Activated gamma-delta T cell treated with Interleukin-2 at 50 U/mL for 16 hours (primary cell): ENCODE measurements at regions not wholly inside any gene's neighbourhood (a gene's known extent, or its start where the extent isn't known, plus 50 kb on each side); places are given as distances from the start of the nearest gene placed in this dataset.

Experiments
- DNase-seq: peaks from one replicate; pipeline ENCODE4 v3.0.0-alpha.2; 2020

- DNase-seq: no peak
Observed at GRCh38 chr21:27257908-27258556, 291.1 kb upstream of the ADAMTS5 start.

DNA sequence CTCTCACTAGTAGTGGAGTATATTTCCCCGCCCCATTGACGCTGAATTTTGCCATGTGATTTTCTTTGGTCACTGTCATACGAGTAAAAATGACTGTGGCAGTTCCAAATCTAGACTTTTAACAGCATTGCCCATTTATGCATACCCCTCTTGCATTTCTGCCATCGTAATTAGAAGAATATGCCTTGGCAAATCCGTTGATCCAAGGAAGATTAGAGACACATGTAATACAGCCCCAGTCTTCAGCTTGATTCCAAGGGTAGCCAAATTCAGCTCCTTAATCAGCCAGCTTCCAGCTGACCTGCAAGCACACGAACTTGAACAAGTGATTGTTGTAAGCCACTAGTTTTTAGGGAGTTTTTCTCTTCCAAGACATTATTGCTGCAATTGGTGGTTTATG, 290.3 kb upstream of the ADAMTS5 start:
- no peak for DNase-seq

DNA sequence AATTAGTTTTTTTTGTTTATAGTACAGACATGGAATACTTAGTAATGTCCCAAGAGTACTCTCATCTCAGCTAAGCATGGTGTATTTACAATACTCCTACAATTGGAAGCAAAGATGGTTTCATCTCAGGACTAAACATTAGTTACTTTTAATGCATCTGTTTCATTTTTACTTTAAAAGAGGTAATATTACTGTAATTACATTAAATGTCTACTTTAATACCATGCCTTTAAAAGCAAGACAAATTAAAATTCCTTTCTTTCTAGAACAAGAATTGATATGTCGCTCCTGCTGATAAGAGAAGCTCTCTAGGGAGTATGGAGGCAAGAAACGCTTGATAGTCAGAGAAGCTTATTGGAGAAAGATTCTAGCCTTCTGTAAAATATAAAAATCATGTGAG, 284.9 kb upstream of the ADAMTS5 start:
- no peak for DNase-seq

DNA sequence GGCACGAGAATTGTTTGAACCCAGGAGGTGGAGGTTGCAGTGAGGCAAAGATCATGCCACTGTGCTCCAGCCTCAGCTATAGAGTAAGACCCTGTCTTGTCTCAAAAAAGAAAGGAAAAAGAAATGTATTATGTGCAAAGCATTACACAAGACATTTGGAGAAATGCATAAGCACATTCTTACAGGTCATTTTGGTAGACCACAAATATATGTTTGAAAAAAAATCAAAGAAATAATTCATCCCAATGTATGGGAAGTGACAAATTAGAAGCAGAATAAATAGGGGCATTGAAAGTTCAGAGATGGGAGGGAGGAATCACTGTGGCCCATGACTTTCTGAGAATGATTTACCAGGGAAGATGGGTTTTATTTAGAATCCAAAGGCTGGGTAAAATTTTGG, 283.5 kb upstream of the ADAMTS5 start:
- DNase-seq: no peak

DNA sequence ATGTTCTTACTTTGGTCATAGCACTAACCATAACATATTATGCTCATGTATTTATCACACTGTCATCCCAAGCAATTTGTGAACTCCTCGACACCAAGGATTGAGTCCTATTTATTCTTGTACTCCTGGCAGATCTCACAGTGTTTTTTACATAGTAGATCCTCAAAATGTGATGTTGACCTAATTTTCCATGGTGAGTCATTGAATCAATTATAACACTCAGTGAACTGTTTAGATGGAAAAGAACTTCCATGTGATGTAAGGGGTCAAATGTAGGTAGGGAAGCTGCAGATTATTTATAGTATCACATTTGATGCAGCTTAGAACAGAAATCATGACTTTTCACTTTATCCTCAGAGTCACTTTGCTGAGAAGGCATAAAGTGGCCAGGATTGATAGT, 281.9 kb upstream of the ADAMTS5 start:
- no peak for DNase-seq

DNA sequence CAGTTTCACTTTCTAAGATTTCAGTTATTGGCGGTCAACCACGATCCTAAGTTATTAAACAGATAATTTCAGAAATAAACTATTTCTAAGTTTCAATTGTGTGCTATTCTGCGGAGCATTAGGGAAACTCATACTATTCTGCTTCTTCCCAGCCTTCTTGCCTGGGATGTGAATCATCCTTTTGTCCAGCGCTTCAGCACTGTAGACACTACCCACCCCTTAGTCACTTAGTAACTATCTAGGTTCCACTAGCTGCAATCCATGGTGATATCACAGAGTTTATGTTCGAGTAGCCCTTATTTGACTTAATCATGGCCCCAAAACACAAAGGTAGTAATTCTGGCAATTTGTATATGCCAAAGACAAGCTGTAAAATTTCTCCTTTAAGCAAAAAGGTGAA, 279.9 kb upstream of the ADAMTS5 start:
- DNase-seq: no peak

- no peak for DNase-seq
Observed at GRCh38 chr21:27244776-27245175, 277.9 kb upstream of the ADAMTS5 start.

GRCh38 chr21:27244352-27244751, 277.5 kb upstream of the ADAMTS5 start:
- DNase-seq: no peak

DNA sequence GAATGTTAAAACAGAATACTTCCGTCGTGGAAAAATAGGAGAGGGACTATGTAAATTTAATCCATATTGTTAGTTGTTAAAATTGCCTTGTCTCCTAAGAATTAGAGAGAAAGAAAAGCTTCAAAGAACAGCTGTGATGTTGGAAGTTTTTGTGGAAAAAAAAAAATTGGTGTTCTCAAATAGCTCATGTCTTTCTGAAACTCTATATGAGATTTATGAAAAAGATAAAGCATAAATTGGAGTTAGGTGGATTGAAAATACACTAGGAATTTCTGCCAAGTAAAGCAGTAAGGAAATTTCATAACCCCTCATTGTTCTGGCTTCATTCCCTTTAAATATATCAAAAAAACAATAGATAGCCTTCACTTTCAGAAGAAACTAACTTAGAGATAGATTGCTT, 274.0 kb upstream of the ADAMTS5 start:
- DNase-seq: no peak

DNA sequence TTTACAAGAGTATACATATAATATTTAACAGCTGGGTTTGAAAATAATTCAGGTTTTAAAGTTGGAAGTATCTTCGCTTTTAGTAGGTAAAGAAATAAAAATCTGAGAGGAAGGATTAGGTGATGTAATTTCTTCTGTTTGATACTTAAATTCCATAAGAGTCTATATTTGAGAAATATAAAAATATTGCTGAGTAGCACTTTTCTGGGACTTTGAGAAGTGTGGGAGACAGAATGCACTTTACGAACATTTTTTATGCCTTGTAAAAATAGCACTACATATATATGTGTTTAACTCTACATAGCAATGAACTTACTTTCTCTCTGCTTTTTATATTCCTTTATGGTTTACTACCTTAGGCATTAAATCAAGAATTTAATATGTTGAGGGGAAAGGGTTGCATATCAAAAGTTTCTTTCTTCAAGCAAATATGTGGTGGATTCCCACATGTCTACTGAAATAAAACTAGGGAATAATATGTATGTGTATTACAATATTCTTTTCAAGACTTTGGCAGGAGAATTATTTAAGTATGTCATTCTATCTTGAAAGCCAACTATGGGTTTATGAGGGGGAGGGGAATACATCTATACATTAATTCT, 266.7 kb upstream of the ADAMTS5 start:
- no peak for DNase-seq

DNA sequence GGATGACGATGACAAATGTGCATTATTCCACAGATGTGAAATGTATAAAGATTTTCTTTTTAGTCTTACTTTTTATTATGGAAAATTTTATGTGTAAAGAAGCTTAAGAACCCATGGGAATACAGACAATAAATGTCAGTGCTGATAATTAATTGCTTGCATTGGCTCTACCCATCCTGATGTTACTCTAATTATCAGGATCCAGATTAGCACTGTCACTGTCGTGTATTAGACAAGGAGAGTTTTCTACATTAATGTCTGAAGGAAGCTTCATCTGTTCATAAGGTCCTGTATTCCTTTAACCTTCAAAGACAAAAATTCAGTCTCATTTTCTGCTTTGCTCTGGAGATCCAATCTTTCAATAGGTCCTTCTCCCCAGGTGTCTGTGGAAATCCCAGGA, 259.1 kb upstream of the ADAMTS5 start:
- no peak for DNase-seq

DNA sequence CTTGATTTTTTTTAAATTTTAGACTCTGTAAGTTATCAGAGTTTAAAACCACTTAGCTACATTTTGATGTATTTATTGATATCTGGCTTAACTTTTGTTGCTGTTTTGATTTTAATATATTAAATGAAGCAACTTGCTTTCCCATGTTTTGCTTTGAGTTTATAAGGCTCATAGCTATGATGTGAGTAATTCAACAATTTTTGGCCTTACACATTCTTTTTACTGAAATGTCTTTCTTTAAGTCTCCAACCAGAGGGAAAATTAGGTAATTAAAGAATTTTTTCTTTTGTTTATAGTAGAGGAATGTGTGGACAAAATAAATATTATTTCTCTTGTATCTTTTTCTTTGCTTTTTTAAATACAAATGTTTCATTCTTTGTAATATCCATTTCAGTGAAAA, 258.3 kb upstream of the ADAMTS5 start:
- DNase-seq: no peak

- no peak for DNase-seq
Observed at GRCh38 chr21:27224169-27224568, 257.3 kb upstream of the ADAMTS5 start.

DNA sequence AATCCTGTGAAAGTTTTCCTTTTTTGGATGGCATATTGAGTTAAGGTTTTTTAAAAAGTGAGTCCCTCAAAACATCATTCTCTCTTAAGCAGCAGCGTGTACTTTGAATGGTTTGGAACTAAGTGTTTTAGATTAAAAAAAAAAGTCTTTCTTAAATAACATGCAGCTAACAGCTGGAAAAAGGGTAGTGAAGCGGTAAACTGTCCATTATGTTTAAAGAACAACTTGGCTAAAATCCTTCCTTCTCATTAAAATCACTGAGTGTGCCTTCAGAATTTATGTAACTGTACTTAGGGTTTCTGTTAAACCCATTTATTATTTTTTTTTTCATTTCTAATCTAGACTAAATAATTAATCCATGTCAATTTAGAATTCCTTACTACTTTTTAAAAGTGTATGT, 254.2 kb upstream of the ADAMTS5 start:
- DNase-seq: no peak

- no peak for DNase-seq
Observed at GRCh38 chr21:27220416-27220815, 253.5 kb upstream of the ADAMTS5 start.

GRCh38 chr21:27219068-27219467, 252.2 kb upstream of the ADAMTS5 start:
- DNase-seq: no peak

- no peak for DNase-seq
Observed at GRCh38 chr21:27213303-27213702, 246.4 kb upstream of the ADAMTS5 start.

DNA sequence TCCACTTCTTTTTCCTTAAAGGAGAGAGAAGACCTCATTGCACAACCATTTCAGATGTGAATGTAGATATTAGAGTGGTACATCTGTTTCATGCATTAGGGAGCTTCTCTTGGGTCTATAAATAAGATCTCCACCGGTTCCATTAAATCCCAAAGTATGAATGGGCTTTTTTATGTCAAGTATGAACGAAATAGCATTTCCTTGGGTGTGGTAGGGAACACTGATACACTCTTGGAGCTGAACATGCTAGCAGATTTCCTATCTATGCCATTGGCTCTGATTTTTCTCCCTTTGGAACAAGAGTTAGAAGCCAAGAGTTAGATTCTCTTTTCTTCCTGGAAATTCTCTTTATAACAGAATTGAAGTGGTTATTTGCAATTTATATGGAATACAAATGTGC, 245.6 kb upstream of the ADAMTS5 start:
- no peak for DNase-seq

DNA sequence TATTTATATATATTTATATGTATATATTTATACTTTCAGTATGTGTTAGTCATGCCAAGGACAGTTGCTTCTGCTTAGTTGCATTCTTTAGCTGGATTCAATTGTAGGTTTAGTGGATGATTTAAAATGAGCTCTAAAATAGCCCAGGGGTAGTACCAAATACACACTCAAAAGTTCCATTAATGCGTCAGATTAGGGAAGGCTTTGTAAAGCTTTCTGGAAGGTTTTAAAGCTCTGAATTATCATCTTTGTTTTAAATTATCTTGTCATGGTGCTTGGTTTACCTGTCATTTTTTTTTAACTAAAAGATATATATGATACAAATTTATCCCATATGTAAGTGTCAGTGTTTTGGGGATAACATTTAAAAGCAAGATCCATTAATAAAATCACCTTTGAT, 242.7 kb upstream of the ADAMTS5 start:
- DNase-seq: no peak

GRCh38 chr21:27206368-27206982, 239.6 kb upstream of the ADAMTS5 start:
- DNase-seq: no peak

- DNase-seq: no peak
Observed at GRCh38 chr21:27202301-27202700, 235.4 kb upstream of the ADAMTS5 start.

- no peak for DNase-seq
Observed at GRCh38 chr21:27201197-27201596, 234.3 kb upstream of the ADAMTS5 start.

- no peak for DNase-seq
Observed at GRCh38 chr21:27196651-27197050, 229.8 kb upstream of the ADAMTS5 start.

DNA sequence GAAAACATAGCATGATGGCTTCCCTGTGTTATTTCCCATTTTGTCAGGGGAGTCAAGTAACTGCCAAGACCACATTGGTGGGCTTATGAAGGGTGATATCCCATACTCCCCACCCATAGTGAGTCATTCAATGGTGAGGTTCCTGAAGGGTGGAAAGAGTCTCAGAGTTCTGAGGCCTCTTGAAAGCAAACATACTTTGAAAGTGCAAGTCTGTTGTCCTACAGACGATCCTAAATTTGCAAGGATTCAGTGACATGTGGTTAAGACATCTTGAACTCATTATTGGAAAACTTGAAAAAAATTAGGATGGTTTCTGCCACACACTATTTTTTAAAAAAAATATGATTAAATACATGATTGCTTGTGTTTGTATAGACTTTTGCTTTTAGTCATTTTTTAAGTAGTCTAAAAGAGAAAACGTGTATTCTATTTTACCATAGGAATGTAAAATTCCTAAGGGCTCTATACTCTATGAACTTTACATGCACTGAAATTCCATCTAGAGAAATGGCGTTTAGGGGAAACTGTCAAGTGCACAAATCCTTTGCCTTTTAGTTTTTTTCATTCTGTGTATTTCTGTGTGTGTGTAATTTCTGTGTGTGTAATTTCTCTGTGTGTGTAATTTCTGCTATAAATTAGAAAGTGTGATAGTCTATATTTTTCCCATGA, 225.5 kb upstream of the ADAMTS5 start:
- no peak for DNase-seq
